Osteoblast (primary cell): ENCODE measurements at regions not wholly inside any gene's neighbourhood (a gene's known extent, or its start where the extent isn't known, plus 50 kb on each side); places are given as distances from the start of the nearest gene placed in this dataset.

Source experiments
- DNase-seq: peaks from one replicate; pipeline ENCODE4 v3.0.0; 2011; ENCODE audit warnings: low spot score, mixed read lengths; ENCODE audit not compliant: insufficient read length; ENCODE audit errors: missing footprints
- H2AFZ ChIP-seq: 2 replicates; pipeline ENCODE4 v1.6.0; 2011; ENCODE audit warnings: mild to moderate bottlenecking, low read length
- H3K27ac ChIP-seq: 2 replicates; pipeline ENCODE4 v1.5.1; 2011; ENCODE audit warnings: mild to moderate bottlenecking, low read depth, low read length, moderate library complexity
- H3K27me3 ChIP-seq: 2 replicates; pipeline ENCODE4 v1.6.0; 2012; ENCODE audit warnings: mild to moderate bottlenecking, control low read depth, inconsistent platforms, low read length, moderate library complexity; ENCODE audit not compliant: insufficient read depth
- H3K36me3 ChIP-seq: 2 replicates; pipeline ENCODE4 v1.5.1; 2011; ENCODE audit warnings: mild to moderate bottlenecking, low read length, control low read depth, moderate library complexity; ENCODE audit not compliant: insufficient read depth
- H3K4me1 ChIP-seq: 2 replicates; pipeline ENCODE4 v1.5.1; 2011; ENCODE audit warnings: mild to moderate bottlenecking, low read length, control low read depth, moderate library complexity; ENCODE audit not compliant: insufficient read depth
- H3K4me2 ChIP-seq: 2 replicates; pipeline ENCODE4 v1.6.0; 2011; ENCODE audit warnings: mild to moderate bottlenecking, low read length; ENCODE audit not compliant: insufficient read depth
- H3K4me3 ChIP-seq: fragments of 200-600 bp; sonication (generic); 3 replicates; pipeline ENCODE4 v1.5.1; 2012; ENCODE audit warnings: mild to moderate bottlenecking, low read length, inconsistent platforms; ENCODE audit not compliant: insufficient read depth
- H3K79me2 ChIP-seq: 2 replicates; pipeline ENCODE4 v1.6.0; 2012; ENCODE audit warnings: mild to moderate bottlenecking, low read length, control low read depth, inconsistent platforms; ENCODE audit not compliant: insufficient read depth
- H3K9me3 ChIP-seq: 2 replicates; pipeline ENCODE4 v1.5.1; 2011; ENCODE audit warnings: low read depth, low read length, control low read depth
- H4K20me1 ChIP-seq: 2 replicates; pipeline ENCODE4 v1.6.0; 2012; ENCODE audit warnings: mild to moderate bottlenecking, low read length, control low read depth; ENCODE audit not compliant: insufficient read depth
- CTCF ChIP-seq: IDR thresholded peaks from 2 replicates; pipeline ENCODE4 v1.5.1; 2011; ENCODE audit warnings: mild to moderate bottlenecking, low read depth, low read length, moderate library complexity; ENCODE audit errors: extremely low read depth

GRCh38 chr18:77737405-77737804 lies 487.8 kb downstream of the GALR1 start:
- no peaks in the 10 kb centered on the region for H4K20me1 ChIP-seq
- no peak overlapping the region for H2AFZ ChIP-seq
- H3K36me3 ChIP-seq = no peaks in the 10 kb centered on the region
- H3K27me3 ChIP-seq = no peaks in the 10 kb centered on the region
- no peaks in the 10 kb centered on the region for H3K4me1 ChIP-seq
- H3K27ac ChIP-seq = no peak overlapping the region
- no peak overlapping the region for H3K4me2 ChIP-seq
- no peak for DNase-seq
- no peak overlapping the region for H3K4me3 ChIP-seq
- no peaks in the 10 kb centered on the region for H3K79me2 ChIP-seq
- no peaks in the 10 kb centered on the region for H3K9me3 ChIP-seq
- no peak for TF ChIP-seq CTCF

- Histone ChIP-seq H3K27ac (no peak overlapping the region), H3K36me3 (no peaks in the 10 kb centered on the region), H3K9me3 (peaks cover 2% of the 10 kb centered on the region), H4K20me1 (no peaks in the 10 kb centered on the region), H3K27me3 (no peaks in the 10 kb centered on the region), H2AFZ (no peak overlapping the region), H3K4me3 (no peak overlapping the region), H3K4me2 (no peak overlapping the region), H3K79me2 (no peaks in the 10 kb centered on the region), H3K4me1 (no peaks in the 10 kb centered on the region)
- no peak for TF ChIP-seq CTCF
- DNase-seq = no peak
Observed at GRCh38 chr18:77749089-77749488, 499.4 kb downstream of the GALR1 start.

GRCh38 chr18:77750006-77750405 lies 500.4 kb downstream of the GALR1 start:
- no peak overlapping the region for H3K4me2 ChIP-seq
- no peaks in the 10 kb centered on the region for H4K20me1 ChIP-seq
- H3K27me3 ChIP-seq = no peaks in the 10 kb centered on the region
- H2AFZ ChIP-seq = no peak overlapping the region
- DNase-seq = no peak
- no peak for TF ChIP-seq CTCF
- no peaks in the 10 kb centered on the region for H3K4me1 ChIP-seq
- H3K27ac ChIP-seq = no peak overlapping the region
- no peaks in the 10 kb centered on the region for H3K36me3 ChIP-seq
- H3K4me3 ChIP-seq = no peak overlapping the region
- H3K79me2 ChIP-seq = no peaks in the 10 kb centered on the region
- peaks cover 2% of the 10 kb centered on the region for H3K9me3 ChIP-seq

GRCh38 chr18:77754475-77755044 lies 504.9 kb downstream of the GALR1 start:
- no peak overlapping the region for H2AFZ ChIP-seq
- no peak overlapping the region for H3K27ac ChIP-seq
- H3K4me2 ChIP-seq = no peak overlapping the region
- peaks cover 2% of the 10 kb centered on the region for H3K9me3 ChIP-seq
- H3K4me3 ChIP-seq = no peak overlapping the region
- H4K20me1 ChIP-seq = no peaks in the 10 kb centered on the region
- no peaks in the 10 kb centered on the region for H3K79me2 ChIP-seq
- no peaks in the 10 kb centered on the region for H3K4me1 ChIP-seq
- no peak for TF ChIP-seq CTCF
- DNase-seq = no peak
- H3K36me3 ChIP-seq = no peaks in the 10 kb centered on the region
- H3K27me3 ChIP-seq = no peaks in the 10 kb centered on the region
